ENCODE measurements at regions not wholly inside any gene's neighbourhood (a gene's known extent, or its start where the extent isn't known, plus 50 kb on each side); places are given as distances from the start of the nearest gene placed in this dataset.
"Not testable (repeated sequence)": the region's sequence is repeated elsewhere in the genome, so short reads cannot be mapped to it uniquely, and the experiment has no call there.

- no peak for DNase-seq
Measured at GRCh38 chr11:33455867-33456463, 198.8 kb downstream of the HIPK3 start.

DNA sequence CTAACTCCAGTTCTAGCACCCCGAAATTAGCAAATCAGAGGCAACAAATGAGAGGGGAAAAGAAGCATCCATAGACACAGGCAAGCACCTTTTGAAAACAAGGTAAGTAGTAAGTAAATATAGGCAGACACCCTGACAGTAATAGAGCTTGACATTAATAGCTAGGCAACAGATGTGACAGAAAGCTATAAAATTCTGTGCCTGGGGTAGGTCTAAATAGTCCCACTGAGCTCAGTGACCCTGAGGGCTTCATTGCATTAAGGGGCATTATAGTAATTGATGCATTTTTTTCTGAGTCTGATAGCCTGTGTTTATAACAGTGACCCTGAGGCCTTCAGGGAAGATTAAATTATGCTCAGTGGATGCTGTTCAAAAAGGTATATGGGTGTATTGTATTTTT is 197.1 kb downstream of the HIPK3 start:
- no peak for DNase-seq

- no peak for DNase-seq
Measured at GRCh38 chr11:33452836-33453624, 195.8 kb downstream of the HIPK3 start.

- no peak for DNase-seq
Measured at GRCh38 chr11:33451364-33451763, 194.2 kb downstream of the HIPK3 start.

DNA sequence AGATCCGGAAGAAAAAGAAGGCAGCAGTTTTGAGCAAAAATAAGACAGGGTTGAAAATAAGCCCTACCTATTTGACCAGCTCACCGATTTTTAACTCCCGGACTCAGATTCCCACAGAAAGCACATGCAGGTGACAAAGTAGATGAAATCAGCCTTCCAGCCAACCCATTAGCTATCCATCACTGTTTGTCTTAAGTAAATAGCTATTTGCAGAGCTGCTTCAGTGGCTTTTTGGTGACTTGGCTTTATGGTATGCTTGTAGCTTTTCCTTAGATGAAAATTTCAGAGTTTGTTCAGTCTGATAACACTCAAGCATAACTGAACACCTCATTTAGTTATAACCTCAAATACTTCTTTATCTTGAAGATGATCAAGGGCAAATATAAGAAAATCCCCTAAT is 192.6 kb downstream of the HIPK3 start:
- no peak for DNase-seq

DNA sequence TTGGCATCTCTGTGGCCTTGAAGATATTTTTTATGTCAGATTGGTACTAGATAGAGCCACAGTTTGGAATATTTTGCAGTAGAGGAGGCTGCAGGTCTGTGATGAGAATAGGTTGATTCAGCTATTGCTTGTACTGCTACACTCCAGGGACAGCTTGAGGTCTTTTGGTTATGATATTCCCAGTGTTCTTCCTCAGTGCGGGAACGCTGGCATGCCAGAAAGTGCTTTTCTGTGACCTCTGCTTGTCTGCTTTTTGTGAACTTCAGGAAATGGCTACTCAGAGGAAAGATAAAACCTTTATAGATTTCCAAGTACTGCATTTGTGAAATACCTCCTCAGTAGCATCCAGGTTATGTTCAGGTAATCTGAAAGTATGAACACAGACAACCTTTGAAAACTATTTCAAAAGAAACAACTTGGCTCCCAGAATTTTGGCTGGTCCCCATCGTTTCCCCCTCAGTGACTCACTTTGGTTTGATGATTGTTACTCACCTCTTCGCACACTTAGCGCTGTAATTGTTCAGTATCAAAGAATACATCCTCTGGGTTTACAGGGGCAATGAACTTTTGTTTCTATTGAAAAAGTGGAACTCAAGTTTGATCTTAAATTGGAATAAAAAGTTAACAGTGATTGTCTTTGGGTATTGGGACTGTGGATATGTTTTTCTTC is 191.4 kb downstream of the HIPK3 start:
- no peak for DNase-seq

- no peak for DNase-seq
Measured at GRCh38 chr11:33445761-33446161, 188.6 kb downstream of the HIPK3 start.

- DNase-seq, result no peak
Measured at GRCh38 chr11:33444835-33445594, 187.8 kb downstream of the HIPK3 start.

DNA sequence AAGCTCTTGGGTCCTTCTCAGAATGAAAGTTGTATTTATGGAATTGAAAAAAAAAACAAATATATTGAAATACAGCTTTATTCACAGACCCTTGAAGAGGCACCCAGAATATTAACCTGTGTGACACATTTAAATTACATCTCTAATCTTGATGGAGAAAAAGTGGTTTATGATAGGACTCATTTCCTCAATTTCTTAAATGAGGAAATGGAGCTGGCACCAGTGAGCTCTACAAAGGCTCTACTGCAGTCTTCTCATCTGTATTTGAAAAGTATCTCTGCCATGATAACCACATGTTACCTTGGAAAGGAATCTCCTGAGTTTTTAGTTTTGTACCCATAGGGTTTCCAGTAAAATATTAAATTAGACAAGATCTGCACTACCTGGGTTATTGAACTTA is 186.5 kb downstream of the HIPK3 start:
- DNase-seq, result no peak

- no peak for DNase-seq
Measured at GRCh38 chr11:33438301-33438700, 181.1 kb downstream of the HIPK3 start.

GRCh38 chr11:33437529-33437928 is 180.3 kb downstream of the HIPK3 start:
- DNase-seq, result no peak

DNA sequence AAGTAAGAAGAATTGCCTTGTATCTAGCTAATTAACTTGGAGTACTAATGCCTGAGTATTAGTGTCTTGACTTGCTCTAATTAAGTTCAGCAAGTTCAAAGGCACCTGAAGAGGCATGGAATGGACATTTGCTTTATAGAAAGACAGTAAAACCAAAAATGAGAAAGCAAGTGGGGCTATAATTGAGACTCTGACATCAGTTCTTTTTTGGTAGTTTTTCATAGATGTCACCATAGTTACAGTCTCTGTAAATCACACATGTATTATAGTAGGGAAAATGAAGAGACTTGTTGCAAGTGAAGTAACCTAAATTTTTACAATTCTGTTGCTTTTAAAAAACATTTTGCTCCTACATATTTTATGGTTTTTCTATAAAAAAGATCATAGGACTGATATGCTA is 178.0 kb downstream of the HIPK3 start:
- no peak for DNase-seq

DNA sequence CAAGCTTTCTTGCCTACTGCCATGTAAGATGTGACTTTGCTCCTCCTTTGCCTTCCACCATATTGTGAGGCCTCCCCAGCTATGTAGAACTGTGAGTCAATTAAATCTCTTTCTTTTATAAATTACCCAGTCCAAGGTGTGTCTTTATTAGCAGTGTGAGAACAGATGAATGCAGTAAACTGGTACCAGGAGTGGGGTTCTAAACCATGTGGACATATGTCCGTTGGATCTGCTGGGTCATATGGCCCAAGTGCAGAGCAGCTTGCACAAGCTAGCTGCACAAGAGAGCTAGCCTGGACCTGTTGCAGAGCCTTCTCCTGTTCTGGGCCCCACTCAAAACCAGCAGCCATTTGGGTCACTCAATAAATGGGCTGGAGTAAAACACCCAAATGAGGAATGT is 177.1 kb downstream of the HIPK3 start:
- no peak for DNase-seq

DNA sequence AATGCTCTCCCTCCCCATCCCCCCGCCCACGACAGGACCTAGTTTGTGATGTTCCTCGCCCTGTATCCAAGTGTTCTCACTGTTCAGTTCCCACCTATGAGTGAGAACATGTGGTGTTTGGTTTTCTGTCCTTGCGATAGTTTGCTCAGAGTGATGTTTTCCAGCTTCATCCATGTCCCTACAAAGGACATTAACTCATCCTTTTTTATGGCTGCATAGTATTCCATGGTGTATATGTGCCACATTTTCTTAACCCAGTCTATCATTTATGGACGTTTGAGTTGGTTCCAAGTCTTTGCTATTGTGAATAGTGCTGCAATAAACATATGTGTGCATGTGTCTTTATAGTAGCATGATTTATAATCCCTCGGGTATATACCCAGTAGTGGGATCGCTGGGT is 171.3 kb downstream of the HIPK3 start:
- not testable (repeated sequence) for DNase-seq

DNA sequence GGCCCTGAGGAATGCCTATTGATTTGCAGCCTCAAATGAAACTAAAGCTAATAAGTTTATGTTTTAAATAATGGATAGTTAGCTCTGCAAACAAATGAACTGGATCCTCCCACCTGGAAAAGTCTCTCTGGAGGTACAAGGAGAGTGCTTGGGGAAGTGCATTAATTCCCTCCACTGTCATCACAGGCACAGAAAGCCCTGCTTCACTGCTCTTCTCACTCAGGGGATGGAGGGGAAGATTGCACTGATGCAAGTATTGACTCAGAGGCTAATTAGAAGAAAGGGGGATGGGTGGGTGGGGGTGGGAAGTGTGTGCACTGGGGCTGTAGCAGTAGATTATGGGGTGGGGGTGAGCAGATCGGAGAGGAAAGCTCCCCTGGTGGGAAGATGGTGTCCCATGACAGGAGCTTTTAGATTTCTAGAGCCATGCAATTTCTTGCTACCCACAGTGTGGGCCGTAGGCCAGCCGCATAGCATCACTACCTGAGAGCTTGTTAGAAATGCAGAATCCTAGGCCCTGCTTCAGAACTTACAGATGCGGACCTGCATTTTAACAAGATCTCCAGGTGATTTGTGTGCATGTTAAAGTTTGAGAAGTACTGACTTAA is 163.9 kb downstream of the HIPK3 start:
- no peak for DNase-seq

GRCh38 chr11:33419924-33420323 is 162.7 kb downstream of the HIPK3 start:
- DNase-seq, result no peak

GRCh38 chr11:33417121-33417520 is 159.9 kb downstream of the HIPK3 start:
- DNase-seq, result no peak

DNA sequence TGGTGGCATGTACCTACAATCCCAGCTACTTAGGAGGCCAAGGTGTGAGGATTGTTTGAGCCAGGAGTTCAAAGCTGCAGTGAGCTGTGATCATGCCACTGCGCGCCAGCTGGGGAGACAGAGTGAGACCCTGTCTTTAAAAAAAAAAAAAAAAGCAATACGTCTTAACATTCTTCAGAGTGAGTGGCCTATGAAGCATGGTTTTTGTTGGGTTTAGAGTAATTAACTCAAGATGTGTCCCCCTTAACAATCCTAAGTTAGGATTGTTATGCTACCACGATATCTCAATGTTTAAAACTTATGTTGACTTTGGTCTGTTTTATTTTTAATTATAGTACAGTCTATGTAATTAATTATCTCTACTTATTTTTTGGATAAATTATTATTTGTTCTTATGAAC is 156.1 kb downstream of the HIPK3 start:
- DNase-seq, result no peak

DNA sequence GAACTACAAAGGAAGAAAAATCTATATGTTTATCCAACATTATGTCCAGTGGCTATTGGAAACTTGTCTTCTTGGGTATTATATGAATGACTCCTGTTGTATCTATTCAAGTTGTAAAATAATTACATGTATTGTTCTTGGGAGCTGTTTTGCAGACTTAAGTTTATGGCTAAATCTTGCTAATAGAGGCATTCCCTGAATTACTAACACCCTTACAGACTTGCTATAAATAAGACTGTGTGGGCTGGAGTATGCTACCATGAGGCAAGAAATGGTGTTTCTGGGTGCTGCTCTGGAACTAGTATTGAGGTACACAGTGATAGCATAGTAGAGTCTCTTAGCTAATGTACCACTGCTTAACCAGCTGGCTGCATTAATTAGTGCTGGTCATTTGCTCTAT is 155.1 kb downstream of the HIPK3 start:
- no peak for DNase-seq

DNA sequence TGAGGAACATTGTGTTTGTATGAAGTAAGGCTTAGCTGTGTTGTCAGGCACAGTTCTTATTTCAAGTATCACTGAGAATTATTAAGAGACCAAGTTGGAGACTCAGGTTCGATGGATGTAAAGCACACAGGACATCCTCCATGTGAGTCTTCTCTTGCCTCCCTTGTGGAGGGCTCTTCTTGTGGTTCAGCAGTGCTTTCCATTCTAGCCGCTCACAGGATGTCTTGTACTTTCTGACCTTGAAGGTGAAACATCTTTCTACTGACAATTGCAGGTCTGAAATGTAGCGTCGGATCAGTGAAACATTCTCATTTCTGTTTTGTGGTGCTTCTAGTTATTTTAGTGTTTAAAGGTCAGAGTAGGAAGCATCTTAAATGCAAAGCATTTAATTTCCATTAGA is 154.6 kb downstream of the HIPK3 start:
- DNase-seq, result no peak

DNA sequence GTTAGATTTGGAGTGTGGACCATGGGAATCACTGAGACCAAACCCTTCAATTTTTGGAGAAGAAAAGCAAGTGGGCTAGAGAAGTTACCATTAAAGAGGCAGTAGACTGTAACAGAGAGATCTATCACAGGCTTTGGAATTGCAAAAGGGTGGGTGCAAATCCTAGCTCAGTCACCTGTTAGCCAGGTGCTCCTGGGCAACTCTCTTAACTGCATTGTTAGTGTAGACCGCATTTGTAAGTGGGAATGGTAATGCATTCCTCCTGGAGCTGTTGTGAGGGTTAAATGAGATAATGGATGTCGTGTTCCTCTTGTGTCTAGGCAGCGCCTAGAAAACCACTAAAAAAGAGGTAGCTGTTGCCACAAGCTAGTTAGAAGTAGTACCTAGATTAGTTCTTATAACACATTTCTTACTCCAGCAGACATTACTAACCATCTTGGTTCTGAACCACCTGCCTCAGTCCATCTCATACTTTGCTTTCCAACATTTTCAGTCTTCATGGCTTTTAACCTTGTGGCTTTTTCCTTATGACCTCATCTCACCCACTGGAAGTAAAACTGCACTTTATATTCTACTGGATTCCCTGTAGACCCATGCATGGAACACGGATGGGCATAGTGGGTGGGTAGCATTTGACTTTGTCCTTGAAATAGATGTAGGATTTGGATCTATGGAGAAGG is 153.0 kb downstream of the HIPK3 start:
- DNase-seq, result no peak

Data from activated CD4-positive, alpha-beta T cell treated with anti-CD3 and anti-CD28 coated beads, Interleukin-2, Interleukin-6, amounts not matched to agents 100 ng/mL and 50 ng/mL, durations not matched to agents 16 hours and 8 hours (primary cell).